NCI-H146 treated with DMSO at 0.1 percent for 48 hours (cell line): ENCODE measurements at regions not wholly inside any gene's neighbourhood (a gene's known extent, or its start where the extent isn't known, plus 50 kb on each side); places are given as distances from the start of the nearest gene placed in this dataset.
"Not testable (repeated sequence)": the region's sequence is repeated elsewhere in the genome, so short reads cannot be mapped to it uniquely, and the experiment has no call there.

Source experiments
- DNase-seq: peaks from one replicate; lab custom pipeline; 2025; ENCODE audit not compliant: unreplicated experiment; lab: John Stamatoyannopoulos, UW

- no peak for DNase-seq
These were observed 65.6 kb upstream of the MAML3 start for GRCh38 chr4:140219567-140219966.

GRCh38 chr4:140219070-140219469 lies 65.1 kb upstream of the MAML3 start:
- DNase-seq = not testable (repeated sequence)

DNA sequence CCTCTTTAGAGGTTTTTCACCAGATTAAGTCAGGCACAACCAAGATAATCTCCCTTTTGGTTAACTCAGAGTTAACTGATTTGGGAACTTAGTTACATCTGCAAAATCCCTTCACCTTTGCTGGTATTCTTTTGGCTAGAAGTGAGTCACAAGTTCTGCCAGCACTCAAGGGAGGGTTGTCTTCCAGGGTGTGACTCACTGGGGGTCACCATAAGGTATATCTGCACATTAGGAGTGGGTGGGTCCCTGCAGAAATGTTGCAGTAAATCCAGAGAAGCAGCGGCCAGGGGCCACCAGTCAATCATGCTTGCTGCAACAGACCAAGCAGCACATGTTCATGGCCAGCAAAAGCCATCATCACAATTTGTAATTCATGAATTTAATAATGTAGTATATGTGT lies 59.8 kb upstream of the MAML3 start:
- no peak for DNase-seq

GRCh38 chr4:140213116-140213515 lies 59.1 kb upstream of the MAML3 start:
- no peak for DNase-seq

DNA sequence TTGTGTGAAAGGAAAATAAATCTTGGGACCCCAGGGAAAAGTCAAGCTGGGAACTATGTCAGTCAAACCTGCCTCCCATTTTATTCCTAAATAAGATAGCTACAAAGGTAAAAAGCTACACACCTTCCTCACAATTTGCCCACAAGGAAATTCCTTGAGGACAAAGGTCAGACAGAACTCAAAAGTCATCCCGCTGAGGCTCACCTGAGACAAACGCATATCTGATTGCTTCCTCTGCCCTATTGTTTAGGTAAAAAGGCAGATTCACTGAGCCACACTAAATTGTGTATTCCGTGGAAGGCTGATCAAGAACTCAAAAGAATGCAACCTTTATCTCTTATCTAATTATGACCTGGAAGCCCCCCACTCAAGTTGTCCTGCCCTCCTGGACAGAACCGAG lies 58.7 kb upstream of the MAML3 start:
- no peak for DNase-seq

DNA sequence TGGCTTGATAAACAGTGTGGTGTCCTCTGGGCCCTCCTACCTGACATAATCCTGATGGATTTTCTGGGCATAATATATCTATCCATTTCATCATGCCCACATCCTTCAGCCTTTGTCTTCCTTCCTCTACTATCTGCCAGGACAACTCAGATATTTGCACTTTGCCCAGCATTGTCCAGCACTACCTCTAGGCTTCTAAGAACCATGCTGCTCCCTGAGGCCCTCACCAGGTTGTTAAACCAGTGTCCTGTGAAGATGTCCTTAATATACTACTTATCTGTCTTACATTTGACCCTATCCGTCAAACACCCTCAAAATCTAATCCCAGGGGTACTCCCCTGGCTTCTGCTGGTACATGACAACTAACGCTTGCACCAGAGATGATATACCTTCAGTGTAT lies 58.2 kb upstream of the MAML3 start:
- no peak for DNase-seq

- DNase-seq = no peak
These were observed 57.7 kb upstream of the MAML3 start for GRCh38 chr4:140211693-140212092.

- no peak for DNase-seq
These were observed 57.2 kb upstream of the MAML3 start for GRCh38 chr4:140211161-140211560.

- DNase-seq = no peak
These were observed 54.9 kb upstream of the MAML3 start for GRCh38 chr4:140208921-140209320.
